ENCODE measurements at regions not wholly inside any gene's neighbourhood (a gene's known extent, or its start where the extent isn't known, plus 50 kb on each side); places are given as distances from the start of the nearest gene placed in this dataset.
"Not testable (repeated sequence)": the region's sequence is repeated elsewhere in the genome, so short reads cannot be mapped to it uniquely, and the experiment has no call there.

- DNase-seq, result no peak
- no peaks in the 10 kb centered on the region for H3K27me3 ChIP-seq
- no peaks in the 10 kb centered on the region for H3K36me3 ChIP-seq (replicated peaks in 1 of 2; ENCODE audit: insufficient read depth in 1 of 2, low read depth in 2 of 2)
- ATAC-seq, result no peak
- TF ChIP-seq CTCF (IDR thresholded peaks at IDR 0.05) (no peak), POLR2A (IDR thresholded peaks at IDR 0.05) (no peak)
- intact Hi-C loops (cut with DNase I), result no loop called here
- no peaks in the 10 kb centered on the region for H3K9me3 ChIP-seq
- WGBS, 2 donors, result 17% methylated on average over 3 of the region's 3 CpGs
- no peak overlapping the region for H3K4me3 ChIP-seq
- H3K27ac ChIP-seq, result no peak overlapping the region
- H3K4me1 ChIP-seq, result no peaks in the 10 kb centered on the region
Observed at GRCh38 chr16:6735631-6736030, 597.0 kb upstream of the RBFOX1 start.

- DNase-seq (no peak), ATAC-seq (no peak)
- intact Hi-C loops (cut with DNase I), result no loop called here
- WGBS, 2 donors, result 10 to 45% methylated on average over 4 of the region's 4 CpGs
- Histone ChIP-seq H3K27me3 (no peaks in the 10 kb centered on the region), H3K4me1 (no peaks in the 10 kb centered on the region), H3K9me3 (no peaks in the 10 kb centered on the region), H3K4me3 (no peak overlapping the region), H3K27ac (no peak overlapping the region), H3K36me3 (replicated peaks in 1 of 2; ENCODE audit: insufficient read depth in 1 of 2, low read depth in 2 of 2) (no peaks in the 10 kb centered on the region)
- TF ChIP-seq POLR2A (IDR thresholded peaks at IDR 0.05) (no peak), CTCF (IDR thresholded peaks at IDR 0.05) (no peak)
Observed at GRCh38 chr16:6732166-6732565, 600.5 kb upstream of the RBFOX1 start.

- intact Hi-C loops (cut with DNase I), result no loop called here
- 53 to 63% methylated on average over 3 of the region's 3 CpGs for WGBS, 2 donors
Observed at GRCh38 chr16:6728381-6728780, 604.3 kb upstream of the RBFOX1 start.

GRCh38 chr16:6726621-6727020, 606.0 kb upstream of the RBFOX1 start:
- no peak overlapping the region for H3K27ac ChIP-seq
- H3K27me3 ChIP-seq, result no peaks in the 10 kb centered on the region
- H3K36me3 ChIP-seq (replicated peaks in 1 of 2; ENCODE audit: insufficient read depth in 1 of 2, low read depth in 2 of 2), result no peaks in the 10 kb centered on the region
- no peaks in the 10 kb centered on the region for H3K4me1 ChIP-seq
- no peak overlapping the region for H3K4me3 ChIP-seq
- intact Hi-C loops (cut with DNase I), result no loop called here
- WGBS, 2 donors, result 47 to 57% methylated on average over 4 of the region's 4 CpGs
- TF ChIP-seq POLR2A (IDR thresholded peaks at IDR 0.05) (no peak), CTCF (IDR thresholded peaks at IDR 0.05) (no peak)
- H3K9me3 ChIP-seq, result no peaks in the 10 kb centered on the region
- DNase-seq (no peak), ATAC-seq (no peak)

More at GRCh38 chr16:6728381-6728780, 604.3 kb upstream of the RBFOX1 start:
- ATAC-seq (no peak), DNase-seq (no peak)
- Histone ChIP-seq H3K27ac (no peak overlapping the region), H3K4me3 (no peak overlapping the region), H3K4me1 (no peaks in the 10 kb centered on the region), H3K9me3 (no peaks in the 10 kb centered on the region), H3K27me3 (no peaks in the 10 kb centered on the region), H3K36me3 (replicated peaks in 1 of 2; ENCODE audit: insufficient read depth in 1 of 2, low read depth in 2 of 2) (no peaks in the 10 kb centered on the region)
- TF ChIP-seq CTCF (IDR thresholded peaks at IDR 0.05) (no peak), POLR2A (IDR thresholded peaks at IDR 0.05) (no peak)

- no peak for DNase-seq
- 25 to 27% methylated on average over 7 of the region's 7 CpGs for WGBS, 2 donors
- TF ChIP-seq POLR2A (IDR thresholded peaks at IDR 0.05) (no peak), CTCF (IDR thresholded peaks at IDR 0.05) (no peak)
- H3K9me3 ChIP-seq, result no peaks in the 10 kb centered on the region
- no peak overlapping the region for H3K4me3 ChIP-seq
- ATAC-seq, result no peak
- H3K27ac ChIP-seq, result no peak overlapping the region
- H3K36me3 ChIP-seq (replicated peaks in 1 of 2; ENCODE audit: insufficient read depth in 1 of 2, low read depth in 2 of 2), result no peaks in the 10 kb centered on the region
- intact Hi-C loops (cut with DNase I), result no loop called here
- no peaks in the 10 kb centered on the region for H3K27me3 ChIP-seq
- H3K4me1 ChIP-seq, result no peaks in the 10 kb centered on the region
Observed at GRCh38 chr16:6725634-6726331, 606.9 kb upstream of the RBFOX1 start.

GRCh38 chr16:6725206-6725605, 607.4 kb upstream of the RBFOX1 start:
- WGBS, 2 donors, result 82 to 85% methylated on average over 10 of the region's 10 CpGs
- DNase-seq; H3K4me1 ChIP-seq; H3K9me3 ChIP-seq; H3K27me3 ChIP-seq; ATAC-seq; H3K4me3 ChIP-seq; H3K36me3 ChIP-seq (replicated peaks in 1 of 2; ENCODE audit: insufficient read depth in 1 of 2, low read depth in 2 of 2); intact Hi-C loops (cut with DNase I); H3K27ac ChIP-seq: not testable (repeated sequence)
